Skeletal muscle satellite cell (primary cell): ENCODE measurements at regions not wholly inside any gene's neighbourhood (a gene's known extent, or its start where the extent isn't known, plus 50 kb on each side); places are given as distances from the start of the nearest gene placed in this dataset.

Source experiments
- H3K27me3 ChIP-seq: 2 replicates; pipeline ENCODE4 v1.7.0; 2013; ENCODE audit warnings: low read length; ENCODE audit not compliant: control insufficient read depth, insufficient read depth
- H3K36me3 ChIP-seq: 2 replicates; pipeline ENCODE4 v1.7.0; 2013; ENCODE audit warnings: mild to moderate bottlenecking, control low read depth, low read length; ENCODE audit not compliant: insufficient read depth
- H3K4me1 ChIP-seq: 2 replicates; pipeline ENCODE4 v1.7.0; 2013; ENCODE audit warnings: low read length; ENCODE audit not compliant: control insufficient read depth, insufficient read depth
- H3K4me2 ChIP-seq: 2 replicates; pipeline ENCODE4 v1.7.0; 2013; ENCODE audit warnings: mild to moderate bottlenecking, low read length
- H3K4me3 ChIP-seq: 2 replicates; pipeline ENCODE4 v1.7.0; 2013; ENCODE audit warnings: low read length
- H3K9ac ChIP-seq: 2 replicates; pipeline ENCODE4 v1.7.0; 2013; ENCODE audit warnings: mild to moderate bottlenecking, low read depth, low read length, moderate library complexity
- H3K9me3 ChIP-seq: replicated peaks from 2 replicates; pipeline ENCODE4 v1.7.0; 2013; ENCODE audit warnings: mild to moderate bottlenecking, control low read depth, low read length

DNA sequence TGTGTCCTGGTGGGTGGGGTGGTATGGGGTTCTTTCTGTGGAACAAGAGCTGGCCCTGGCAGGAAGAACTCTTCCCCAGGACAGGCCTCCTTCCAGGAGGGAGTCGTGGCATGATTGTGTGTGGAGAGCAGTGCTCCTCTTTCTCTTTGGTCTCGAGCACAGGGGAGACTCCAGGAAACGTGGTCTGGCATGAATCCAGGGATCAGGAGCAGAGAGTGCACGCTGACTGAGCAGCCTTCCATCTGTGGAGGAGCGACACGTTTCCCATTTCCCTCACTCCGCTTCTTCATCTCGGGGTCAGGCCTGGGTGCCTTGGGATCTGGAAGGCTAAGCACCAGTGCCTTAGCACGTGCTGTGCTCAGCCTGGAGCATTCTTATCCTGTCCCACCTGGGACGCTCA lies 132.0 kb upstream of the HDAC4 start:
- no peak overlapping the region for H3K4me2 ChIP-seq
- H3K4me1 ChIP-seq = no peaks in the 10 kb centered on the region
- H3K27me3 ChIP-seq = no peaks in the 10 kb centered on the region
- no peak overlapping the region for H3K9ac ChIP-seq
- H3K9me3 ChIP-seq = peaks cover 13% of the 10 kb centered on the region
- no peaks in the 10 kb centered on the region for H3K36me3 ChIP-seq
- no peak overlapping the region for H3K4me3 ChIP-seq

DNA sequence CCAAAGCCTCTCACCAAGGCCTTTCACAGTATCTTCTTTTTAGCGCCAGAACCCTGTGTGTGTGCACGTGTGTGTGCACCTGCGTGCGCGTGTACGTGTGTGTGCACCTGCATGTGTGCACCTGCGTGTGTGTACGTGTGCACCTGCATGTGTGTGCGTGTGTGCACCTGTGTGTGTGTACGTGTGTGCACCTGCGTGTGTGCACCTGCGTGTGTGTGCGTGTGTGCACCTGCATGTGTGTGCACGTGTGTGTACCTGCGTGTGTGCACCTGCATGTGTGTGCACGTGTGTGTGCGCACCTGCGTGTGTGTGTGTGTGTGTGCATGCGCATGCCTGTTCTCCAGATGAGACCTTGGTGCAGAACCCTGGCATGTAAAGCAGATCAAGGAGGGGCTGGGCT lies 131.4 kb upstream of the HDAC4 start:
- H3K27me3 ChIP-seq = no peaks in the 10 kb centered on the region
- no peak overlapping the region for H3K4me3 ChIP-seq
- H3K4me1 ChIP-seq = no peaks in the 10 kb centered on the region
- H3K9ac ChIP-seq = no peak overlapping the region
- H3K36me3 ChIP-seq = no peaks in the 10 kb centered on the region
- H3K9me3 ChIP-seq = peaks cover 13% of the 10 kb centered on the region
- H3K4me2 ChIP-seq = no peak overlapping the region

DNA sequence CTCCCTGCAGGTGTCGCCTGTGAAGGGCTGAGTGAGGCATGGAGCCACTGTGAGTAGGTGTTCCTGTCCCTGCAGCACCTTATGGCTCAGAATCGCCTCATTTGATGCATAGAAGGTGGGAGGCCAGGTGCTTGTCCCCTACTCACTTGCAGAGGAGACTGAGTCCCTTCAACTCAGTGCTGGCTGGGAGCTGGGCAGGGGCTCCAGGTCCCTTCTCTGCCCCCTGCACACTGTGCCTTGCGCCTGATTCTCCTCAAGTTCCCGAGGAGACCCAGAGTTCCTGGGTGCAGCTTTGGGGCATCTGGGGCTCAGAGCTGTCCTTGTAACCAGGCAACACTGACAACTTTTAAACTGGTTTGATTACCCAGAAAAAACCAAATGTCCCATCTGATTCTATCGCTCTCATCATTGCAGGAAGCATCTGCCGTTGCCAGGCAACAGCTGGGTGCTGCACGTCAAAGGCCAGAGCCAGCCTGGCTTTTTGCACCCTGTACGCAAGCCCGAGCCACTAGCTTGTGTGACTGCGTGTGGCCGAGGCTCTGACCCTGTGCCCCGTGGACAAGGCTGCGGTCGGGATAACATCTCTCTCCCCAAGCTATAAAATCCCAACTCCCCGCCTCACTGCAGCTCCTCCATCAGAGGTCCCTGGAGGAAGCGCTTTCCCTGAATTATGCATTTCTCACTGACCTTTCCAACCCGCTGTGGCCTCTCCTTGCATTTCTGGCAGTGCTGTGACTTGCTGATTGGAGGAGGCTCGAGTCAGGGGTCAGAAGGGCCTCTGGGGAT lies 130.8 kb upstream of the HDAC4 start:
- Histone ChIP-seq H3K4me2 (no peak overlapping the region), H3K4me3 (no peak overlapping the region), H3K4me1 (no peaks in the 10 kb centered on the region), H3K36me3 (no peaks in the 10 kb centered on the region), H3K9me3 (peaks cover 18% of the 10 kb centered on the region), H3K27me3 (no peaks in the 10 kb centered on the region), H3K9ac (no peak overlapping the region)

DNA sequence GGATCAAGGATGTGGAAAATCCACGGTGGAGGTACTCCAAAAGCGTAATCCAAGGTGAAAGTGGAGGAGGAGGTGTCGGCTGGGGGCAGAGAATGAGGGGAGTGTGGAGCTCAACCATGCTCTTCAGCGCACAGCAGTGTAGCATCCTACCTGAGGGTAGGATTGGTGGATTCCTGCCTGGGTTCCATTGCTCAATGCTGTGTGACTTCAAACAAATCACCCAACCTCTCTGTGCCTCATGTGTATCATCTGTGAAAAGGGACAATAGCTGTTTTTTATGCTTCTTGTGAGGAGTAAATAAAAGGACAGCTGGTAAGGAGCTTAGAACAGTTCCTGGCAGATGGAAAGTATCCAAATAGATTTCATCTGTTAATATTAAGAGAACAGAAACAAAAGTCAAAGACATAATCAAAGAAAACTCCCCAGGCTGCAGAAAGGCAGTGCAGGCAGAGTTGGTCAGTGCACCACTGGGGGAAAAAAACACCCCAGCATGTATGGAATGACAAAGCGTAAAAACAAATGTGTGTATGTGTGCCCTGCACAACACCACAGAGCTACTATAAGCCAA lies 130.0 kb upstream of the HDAC4 start:
- no peaks in the 10 kb centered on the region for H3K4me1 ChIP-seq
- H3K9ac ChIP-seq = no peak overlapping the region
- no peak overlapping the region for H3K4me2 ChIP-seq
- no peaks in the 10 kb centered on the region for H3K27me3 ChIP-seq
- peaks cover 24% of the 10 kb centered on the region for H3K9me3 ChIP-seq
- no peaks in the 10 kb centered on the region for H3K36me3 ChIP-seq
- no peak overlapping the region for H3K4me3 ChIP-seq

DNA sequence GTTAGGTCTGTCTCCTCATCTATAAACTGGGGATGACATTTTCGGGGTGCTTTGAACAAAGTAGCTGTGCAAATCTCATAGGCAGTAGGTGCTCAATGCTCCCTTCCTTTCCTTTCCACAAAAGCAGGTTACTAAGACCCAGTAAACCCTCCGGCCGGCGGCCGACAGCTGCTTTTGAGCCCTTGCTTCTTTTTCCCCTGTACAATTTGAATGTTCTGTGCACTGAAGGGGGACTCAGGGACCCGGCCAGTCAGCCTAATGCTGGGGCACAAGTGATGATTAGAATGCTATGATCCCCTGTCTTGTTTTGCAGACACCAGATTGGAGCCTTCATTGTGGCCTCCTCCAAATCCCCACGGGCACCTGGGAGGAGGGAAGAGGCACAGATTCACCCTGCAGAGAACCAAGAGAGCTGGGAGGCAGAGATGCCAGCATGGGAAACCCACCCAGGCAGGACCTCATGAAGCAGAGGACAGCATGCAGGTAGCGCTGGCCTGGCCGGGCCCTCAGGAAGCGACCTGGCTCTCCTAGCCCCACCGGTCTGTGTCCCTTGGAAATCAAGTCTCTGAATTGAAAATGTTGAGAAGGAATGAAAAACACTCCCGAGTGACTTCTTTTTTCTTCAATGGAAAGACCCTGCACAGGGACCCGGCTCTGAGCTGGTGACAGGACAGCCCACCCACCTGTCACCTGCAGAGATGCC lies 128.6 kb upstream of the HDAC4 start:
- H3K4me3 ChIP-seq = no peak overlapping the region
- no peaks in the 10 kb centered on the region for H3K36me3 ChIP-seq
- peaks cover 21% of the 10 kb centered on the region for H3K9me3 ChIP-seq
- no peak overlapping the region for H3K9ac ChIP-seq
- H3K27me3 ChIP-seq = no peaks in the 10 kb centered on the region
- no peak overlapping the region for H3K4me2 ChIP-seq
- no peaks in the 10 kb centered on the region for H3K4me1 ChIP-seq

DNA sequence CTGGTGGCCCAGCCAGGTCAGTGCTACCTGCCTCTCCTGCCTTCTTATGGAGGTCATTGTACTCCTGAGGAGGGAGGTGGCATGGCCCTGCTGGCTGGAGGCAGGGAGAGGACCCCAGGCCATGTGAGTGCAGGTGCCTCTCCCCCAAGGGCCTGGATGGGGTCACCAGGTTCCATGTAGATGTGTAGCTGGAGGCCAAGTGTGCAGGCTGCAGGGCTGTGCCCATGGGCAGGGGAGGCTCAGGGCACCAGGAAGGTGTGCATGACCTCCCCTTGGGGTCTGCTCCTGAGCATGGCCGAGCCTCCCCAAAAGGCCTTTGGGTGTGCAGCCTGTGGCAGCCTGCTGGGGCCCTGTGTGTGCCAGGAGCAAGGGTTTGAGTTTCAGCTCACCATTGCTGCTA lies 128.1 kb upstream of the HDAC4 start:
- Histone ChIP-seq H3K27me3 (no peaks in the 10 kb centered on the region), H3K9ac (no peak overlapping the region), H3K4me3 (no peak overlapping the region), H3K36me3 (no peaks in the 10 kb centered on the region), H3K4me2 (no peak overlapping the region), H3K4me1 (no peaks in the 10 kb centered on the region), H3K9me3 (peaks cover 21% of the 10 kb centered on the region)

DNA sequence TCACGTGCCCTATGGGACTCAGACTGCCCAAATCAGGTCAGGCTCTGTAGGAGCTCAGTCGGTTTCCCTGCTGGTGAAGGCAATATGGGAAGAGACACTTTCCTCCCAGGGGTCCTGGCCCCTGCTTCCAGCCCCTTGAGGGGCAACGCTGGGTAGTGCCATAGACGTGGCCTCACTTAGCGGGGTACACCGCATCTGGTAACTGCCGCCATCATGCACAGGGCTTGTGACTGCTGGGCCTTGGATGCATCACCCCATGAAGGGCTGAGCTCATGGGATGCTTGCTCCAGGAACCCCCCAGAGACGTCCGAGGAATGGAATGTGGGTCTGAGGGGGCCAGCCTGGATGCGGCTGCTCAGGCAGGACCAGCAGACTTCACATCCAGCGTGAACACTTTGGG lies 127.3 kb upstream of the HDAC4 start:
- no peak overlapping the region for H3K4me2 ChIP-seq
- no peaks in the 10 kb centered on the region for H3K27me3 ChIP-seq
- peaks cover 17% of the 10 kb centered on the region for H3K9me3 ChIP-seq
- H3K36me3 ChIP-seq = no peaks in the 10 kb centered on the region
- no peak overlapping the region for H3K9ac ChIP-seq
- no peaks in the 10 kb centered on the region for H3K4me1 ChIP-seq
- no peak overlapping the region for H3K4me3 ChIP-seq

DNA sequence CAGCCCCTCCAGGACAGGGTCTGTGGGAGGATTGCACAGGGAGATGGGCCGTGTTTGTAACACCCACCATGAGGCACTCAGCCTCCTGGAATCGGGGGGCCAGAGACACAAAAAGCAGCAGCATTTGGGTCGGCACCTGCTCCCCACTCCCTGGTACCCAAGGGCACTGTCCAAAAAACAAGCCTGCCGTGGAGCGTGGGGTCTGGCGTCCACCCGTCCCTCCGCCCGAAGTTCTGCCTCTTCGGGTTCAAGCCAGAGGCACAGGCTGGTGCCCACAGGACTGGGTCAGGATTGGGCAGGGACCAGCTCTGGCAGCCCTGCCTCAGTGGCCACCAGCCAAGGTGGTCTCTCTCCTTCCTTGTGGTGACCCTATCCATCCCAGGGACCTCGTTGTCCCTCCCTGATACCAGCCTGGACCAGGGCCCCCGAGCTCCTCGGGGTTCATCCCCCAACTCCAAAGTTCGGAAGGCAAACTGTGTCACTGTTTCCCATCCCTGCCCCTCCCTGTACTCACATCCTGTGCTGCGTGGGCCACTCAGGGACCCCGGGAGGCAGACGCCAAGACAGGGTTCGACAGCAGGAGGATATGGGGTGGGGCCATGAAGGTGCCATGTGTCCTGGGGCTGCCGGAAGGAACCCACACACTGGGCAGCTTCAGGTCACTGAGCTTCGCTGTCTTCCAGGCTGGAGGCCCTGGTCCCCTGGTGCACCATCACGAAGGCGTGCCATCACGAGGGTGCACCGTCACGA lies 126.0 kb upstream of the HDAC4 start:
- Histone ChIP-seq H3K9ac (no peak overlapping the region), H3K4me1 (no peaks in the 10 kb centered on the region), H3K27me3 (no peaks in the 10 kb centered on the region), H3K4me3 (no peak overlapping the region), H3K4me2 (no peak overlapping the region), H3K36me3 (no peaks in the 10 kb centered on the region), H3K9me3 (peaks cover 17% of the 10 kb centered on the region)

DNA sequence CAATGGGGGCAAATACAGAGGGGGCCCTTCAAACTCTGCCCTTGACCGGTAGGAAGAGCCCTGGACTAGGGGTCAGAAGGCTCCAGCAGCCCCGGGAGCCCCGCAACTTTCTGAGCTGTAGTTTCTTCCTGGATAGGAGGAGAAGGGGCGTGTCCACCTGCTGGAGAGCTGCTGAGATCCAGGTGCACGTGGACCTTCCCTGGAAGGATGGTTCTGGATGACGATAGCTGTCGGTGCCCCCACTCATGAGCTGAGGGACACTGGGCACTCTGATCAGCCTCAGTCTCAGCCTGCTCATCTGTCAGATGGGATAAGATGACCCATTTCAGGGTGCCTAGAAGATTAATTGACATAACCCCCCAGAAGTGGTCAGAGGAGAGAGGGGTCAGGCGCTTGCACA lies 125.2 kb upstream of the HDAC4 start:
- peaks cover 23% of the 10 kb centered on the region for H3K9me3 ChIP-seq
- no peak overlapping the region for H3K9ac ChIP-seq
- H3K4me2 ChIP-seq = no peak overlapping the region
- H3K4me3 ChIP-seq = no peak overlapping the region
- H3K4me1 ChIP-seq = no peaks in the 10 kb centered on the region
- no peaks in the 10 kb centered on the region for H3K36me3 ChIP-seq
- H3K27me3 ChIP-seq = no peaks in the 10 kb centered on the region

DNA sequence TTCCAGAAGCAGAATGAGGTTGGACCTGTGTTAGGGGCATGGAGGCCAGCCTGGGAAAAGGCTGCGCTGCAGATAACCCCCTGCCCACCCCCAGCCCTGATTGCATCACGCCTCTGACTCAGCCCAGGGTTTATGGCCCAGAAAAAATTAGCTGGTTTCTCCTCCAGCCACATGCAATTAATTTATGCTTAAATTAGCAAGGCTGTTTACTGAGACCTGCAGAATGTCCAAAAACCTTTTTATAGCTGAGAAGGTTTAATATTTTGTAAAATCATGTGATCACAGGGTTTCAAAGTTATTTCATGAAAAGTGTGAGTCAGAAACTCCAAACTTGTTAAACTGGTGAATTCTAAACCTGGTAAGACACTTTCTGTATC lies 123.1 kb upstream of the HDAC4 start:
- Histone ChIP-seq H3K4me3 (no peak overlapping the region), H3K4me1 (no peaks in the 10 kb centered on the region), H3K4me2 (no peak overlapping the region), H3K9ac (no peak overlapping the region), H3K27me3 (no peaks in the 10 kb centered on the region), H3K36me3 (no peaks in the 10 kb centered on the region), H3K9me3 (peaks cover 23% of the 10 kb centered on the region)

DNA sequence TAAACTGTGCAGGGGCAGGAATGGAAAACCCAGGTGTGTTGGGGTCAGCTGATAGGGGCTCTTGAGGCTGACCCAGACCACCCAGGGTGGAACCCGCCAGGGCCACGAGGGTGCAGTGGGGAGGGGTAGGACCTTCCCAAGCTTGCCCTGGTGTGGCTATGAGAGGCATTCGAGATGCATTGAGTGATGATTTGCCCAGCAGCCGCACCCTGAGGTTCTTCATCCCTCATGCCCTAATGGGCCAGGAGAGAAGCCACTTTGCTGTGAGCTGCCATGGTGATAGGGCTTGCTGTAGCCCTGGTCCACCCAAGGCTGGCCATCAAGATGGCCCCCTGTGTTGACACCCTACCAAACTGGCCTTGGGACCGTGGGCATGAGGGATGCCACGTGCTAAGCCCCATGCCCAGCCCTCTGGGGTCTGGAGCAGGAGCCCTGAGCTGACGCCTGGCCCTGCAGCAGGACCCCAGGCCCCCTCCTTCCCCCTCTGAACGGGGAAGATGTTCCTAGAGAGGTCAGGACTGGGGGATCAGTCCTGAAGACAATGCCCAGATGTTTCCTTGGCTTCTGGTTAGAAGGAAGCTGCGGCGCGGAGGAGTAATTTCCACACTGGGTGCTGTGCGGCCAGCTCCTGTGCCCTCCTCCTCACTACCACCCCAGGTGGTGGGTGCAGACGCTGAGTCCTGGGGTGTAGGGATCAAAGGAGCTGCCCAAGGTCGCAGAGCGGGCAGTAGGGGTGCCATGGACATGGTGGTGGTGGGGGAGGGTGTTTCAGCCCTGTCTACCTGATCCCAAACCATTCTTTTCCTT lies 122.5 kb upstream of the HDAC4 start:
- no peaks in the 10 kb centered on the region for H3K36me3 ChIP-seq
- no peak overlapping the region for H3K9ac ChIP-seq
- H3K4me3 ChIP-seq = no peak overlapping the region
- H3K9me3 ChIP-seq = peaks cover 21% of the 10 kb centered on the region
- no peaks in the 10 kb centered on the region for H3K4me1 ChIP-seq
- no peaks in the 10 kb centered on the region for H3K27me3 ChIP-seq
- no peak overlapping the region for H3K4me2 ChIP-seq
